HG03460 (cell line): ENCODE measurements at regions not wholly inside any gene's neighbourhood (a gene's known extent, or its start where the extent isn't known, plus 50 kb on each side); places are given as distances from the start of the nearest gene placed in this dataset.

Experiments
- ATAC-seq: cut with Tn5 transposase; IDR thresholded peaks from one replicate; pipeline ENCODE4 v1.9.1; 2021; ENCODE audit not compliant: unreplicated experiment

GRCh38 chr17:73782641-73783381 is 138.6 kb upstream of the SDK2 start:
- ATAC-seq, result no peak

- no peak for ATAC-seq
These were observed 139.1 kb upstream of the SDK2 start for GRCh38 chr17:73783382-73783766.

DNA sequence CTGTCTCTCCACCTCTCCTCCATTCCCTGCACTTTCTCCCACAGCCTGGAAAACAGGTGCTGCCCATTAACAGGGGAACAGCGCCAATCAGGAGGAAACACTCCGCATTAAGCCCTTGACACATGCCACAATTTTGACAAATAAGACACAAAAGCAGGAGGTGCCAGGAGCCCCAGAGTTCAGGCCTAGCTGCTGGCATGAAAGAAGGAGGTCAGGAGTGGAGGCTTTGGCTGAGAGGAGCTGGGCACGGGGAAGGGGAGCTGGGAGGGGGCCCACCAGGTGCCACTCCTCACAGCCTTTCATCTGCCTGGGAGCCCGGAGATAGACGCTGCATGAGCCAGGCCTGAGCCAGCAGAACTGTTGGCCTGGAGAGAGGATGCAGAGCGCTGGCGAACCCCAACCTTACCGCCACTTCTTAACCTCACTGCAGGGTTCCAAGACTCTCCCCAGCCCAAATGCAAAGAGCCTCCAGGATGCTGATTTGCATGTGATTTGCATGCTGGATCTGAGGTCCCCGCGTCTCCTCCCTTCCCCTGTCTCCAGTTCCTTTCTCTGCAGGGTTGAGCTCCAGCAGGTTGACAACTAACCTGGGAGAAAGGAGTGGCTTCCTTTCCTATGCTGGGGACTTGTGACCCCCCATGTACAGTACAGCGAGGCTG is 139.8 kb upstream of the SDK2 start:
- ATAC-seq, result no peak

DNA sequence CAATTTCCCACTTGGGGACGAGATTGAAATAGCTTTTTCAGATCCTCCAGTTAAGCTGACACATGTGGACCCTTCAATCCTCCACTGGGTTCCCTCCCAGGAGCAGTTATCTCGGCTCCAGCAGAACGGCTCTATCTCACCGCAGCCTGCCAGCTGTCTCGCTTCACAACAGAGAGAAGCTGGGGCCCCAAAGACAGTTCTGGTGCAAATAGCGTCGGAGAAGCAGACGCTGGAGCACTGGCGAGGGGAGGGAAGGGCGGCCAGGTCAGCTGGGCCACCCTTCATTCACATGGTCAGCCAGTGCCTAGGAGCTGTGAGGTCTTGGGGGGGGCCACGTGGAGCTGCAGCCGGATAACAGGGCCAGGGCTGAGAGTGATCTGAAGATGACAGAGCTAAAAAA is 141.3 kb upstream of the SDK2 start:
- no peak for ATAC-seq

GRCh38 chr17:73785958-73786743 is 141.9 kb upstream of the SDK2 start:
- ATAC-seq, result no peak

- ATAC-seq, result no peak
These were observed 143.1 kb upstream of the SDK2 start for GRCh38 chr17:73787076-73788059.

GRCh38 chr17:73788111-73788510 is 143.9 kb upstream of the SDK2 start:
- no peak for ATAC-seq

DNA sequence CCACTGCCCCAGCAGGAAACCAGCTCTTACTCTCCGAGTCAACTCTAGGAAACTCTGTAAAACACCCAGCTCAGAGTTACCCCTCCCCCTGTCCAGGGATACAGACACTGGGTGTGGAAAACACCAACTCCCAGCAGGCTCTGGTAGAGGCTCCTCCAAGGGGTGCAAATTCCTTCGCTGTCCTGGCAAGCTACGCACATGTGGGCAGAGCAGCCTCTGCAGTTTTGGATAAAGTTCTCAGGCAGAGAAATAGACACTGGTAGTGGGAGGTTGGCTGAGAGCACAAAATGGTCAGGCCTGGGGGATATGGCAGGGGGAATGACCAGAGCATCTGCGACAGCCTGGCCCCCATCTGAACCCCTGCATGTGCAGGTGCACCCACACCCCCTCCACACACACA is 146.9 kb upstream of the SDK2 start:
- no peak for ATAC-seq

DNA sequence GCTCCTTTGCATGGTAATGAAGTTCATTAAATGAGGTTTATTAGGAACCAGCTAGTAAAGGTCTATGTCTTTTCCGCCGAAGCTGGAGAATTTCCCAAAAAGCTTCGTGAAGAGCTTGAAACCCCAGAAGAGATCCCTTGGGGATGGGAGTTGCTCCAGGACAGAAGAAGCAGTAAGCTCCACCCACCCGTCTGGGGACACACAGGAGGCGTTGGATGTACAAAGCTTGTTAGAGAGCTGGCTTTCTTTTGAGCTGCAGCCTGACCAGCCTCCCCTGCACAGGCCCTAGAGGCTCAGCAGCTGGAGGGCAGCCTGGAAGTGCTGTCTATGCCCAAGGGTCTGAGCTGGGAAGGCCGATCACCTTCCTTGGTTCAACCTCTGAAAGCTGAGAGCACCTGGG is 147.4 kb upstream of the SDK2 start:
- ATAC-seq, result no peak

DNA sequence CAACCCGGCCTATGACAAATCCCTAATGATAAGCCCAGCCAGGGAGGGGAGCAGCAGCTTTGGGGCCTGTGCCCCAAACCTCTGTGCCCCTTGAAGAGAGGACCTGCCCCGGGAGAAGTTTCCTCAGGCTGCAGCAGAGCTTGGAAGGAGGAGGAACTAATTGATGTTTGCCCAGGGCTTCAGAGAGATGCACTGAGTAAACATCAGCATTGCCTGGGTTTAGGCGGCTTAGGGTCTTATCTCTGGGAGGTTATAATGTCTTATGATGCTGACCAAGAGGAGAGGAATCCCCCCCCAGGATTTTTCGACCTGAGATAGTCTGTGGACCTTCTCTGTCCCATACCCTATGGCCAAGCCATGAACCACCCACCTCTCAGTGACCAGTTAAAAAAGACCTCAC is 148.7 kb upstream of the SDK2 start:
- ATAC-seq, result no peak

DNA sequence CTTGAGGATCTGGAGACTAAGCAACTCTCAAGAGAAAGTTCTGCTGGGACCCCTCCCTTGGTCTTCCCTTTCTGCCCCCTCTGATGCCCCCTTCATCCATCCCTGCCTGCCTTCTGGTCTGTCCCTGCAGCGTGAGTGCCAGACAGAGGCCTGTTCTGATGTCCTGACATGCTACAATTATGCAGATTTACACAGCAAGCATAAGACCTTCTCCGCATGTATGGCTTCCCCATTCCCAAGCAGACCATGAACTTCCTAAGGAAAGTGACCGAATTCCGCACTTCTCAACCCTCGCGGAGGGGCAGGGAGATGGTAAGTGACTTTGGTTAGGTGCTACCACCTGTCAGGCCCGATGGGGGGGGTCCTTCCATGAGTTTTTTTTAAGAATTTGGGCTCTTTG is 150.1 kb upstream of the SDK2 start:
- ATAC-seq, result no peak

DNA sequence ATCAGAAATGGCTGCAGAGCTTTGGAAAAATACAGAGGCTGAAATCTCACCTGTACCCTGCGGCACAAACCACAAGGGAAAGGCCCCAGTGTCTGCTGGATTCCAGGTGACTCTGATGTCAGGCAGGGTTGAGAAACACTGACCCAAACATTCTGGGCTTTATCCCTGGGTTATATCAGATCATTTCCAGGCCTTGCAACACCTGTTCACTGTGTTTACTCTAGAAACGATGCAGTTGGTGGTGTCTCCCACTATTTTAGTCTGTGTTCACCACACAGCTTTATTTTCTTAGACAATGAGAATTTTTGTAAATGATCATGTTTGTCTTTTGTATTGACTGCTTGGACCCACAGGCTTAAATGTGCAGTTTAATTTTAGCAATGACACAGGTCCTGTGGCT is 151.5 kb upstream of the SDK2 start:
- no peak for ATAC-seq

GRCh38 chr17:73797594-73798110 is 153.4 kb upstream of the SDK2 start:
- ATAC-seq, result no peak

GRCh38 chr17:73798111-73798748 is 154.0 kb upstream of the SDK2 start:
- ATAC-seq, result no peak

DNA sequence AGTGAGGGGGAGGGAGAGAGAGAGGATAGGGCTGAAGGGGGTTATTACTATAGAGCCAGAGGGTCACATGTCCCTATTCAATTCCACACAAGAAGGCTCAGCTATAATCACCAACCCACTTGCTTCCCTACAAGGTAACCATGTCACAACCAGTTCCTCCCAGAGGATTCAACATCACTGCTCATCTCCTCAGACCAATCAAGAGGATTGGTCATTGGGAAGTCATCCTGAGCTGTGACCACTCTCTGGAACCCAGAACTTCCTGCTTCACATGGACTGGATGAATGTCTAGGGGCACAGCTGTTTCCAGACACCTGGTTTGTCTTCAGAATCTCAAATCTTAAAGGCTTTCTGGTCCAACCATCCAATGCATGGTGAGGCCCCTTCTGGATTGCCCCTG is 154.9 kb upstream of the SDK2 start:
- ATAC-seq, result no peak

DNA sequence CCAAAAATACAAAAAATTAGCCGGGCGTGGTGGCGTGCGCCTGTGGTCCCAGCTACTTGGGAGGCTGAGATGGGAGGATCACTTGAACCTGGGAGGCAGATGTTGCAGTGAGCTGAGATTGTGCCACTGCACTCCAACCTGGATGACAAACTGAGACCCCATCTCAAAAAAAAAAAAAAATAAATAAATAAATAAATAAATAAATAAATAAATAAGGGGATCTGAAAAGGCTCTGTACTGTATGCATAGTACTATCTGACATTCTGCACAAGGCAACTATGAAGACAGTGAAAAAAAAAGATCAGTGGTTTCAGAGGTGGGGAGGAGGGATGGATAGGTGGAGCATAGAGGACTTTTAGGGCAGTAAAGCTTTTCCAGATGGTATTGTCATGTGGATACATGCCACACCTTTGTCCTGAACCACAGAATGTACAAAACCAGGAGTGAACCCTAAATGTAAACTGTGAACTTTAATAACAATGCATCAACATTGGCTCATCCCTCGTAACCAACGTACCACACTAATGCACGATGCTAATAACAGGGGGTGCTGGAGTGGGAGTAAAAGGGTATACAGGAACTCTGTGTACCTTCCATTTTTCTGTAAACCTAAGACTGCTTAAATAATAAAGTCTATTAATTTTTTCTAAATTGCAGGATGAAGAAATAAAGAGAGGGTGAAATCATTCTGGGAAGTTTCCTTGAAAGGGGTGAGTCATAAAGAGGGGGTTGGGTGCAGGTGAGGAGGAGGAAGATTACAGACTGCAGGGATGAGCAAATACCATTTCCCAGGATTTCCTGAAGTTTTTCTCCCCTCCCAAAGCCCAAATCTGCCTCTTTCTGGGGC is 155.8 kb upstream of the SDK2 start:
- no peak for ATAC-seq

- no peak for ATAC-seq
These were observed 156.6 kb upstream of the SDK2 start for GRCh38 chr17:73800893-73801292.

- ATAC-seq, result no peak
These were observed 157.3 kb upstream of the SDK2 start for GRCh38 chr17:73801455-73802100.

- ATAC-seq, result no peak
These were observed 158.1 kb upstream of the SDK2 start for GRCh38 chr17:73802314-73802713.
